DND-41 (cell line): ENCODE measurements at regions not wholly inside any gene's neighbourhood (a gene's known extent, or its start where the extent isn't known, plus 50 kb on each side); places are given as distances from the start of the nearest gene placed in this dataset.

ENCODE experiments used
- ATAC-seq: fragments of 200-7000 bp; cut with Tn5 transposase; 3 replicates; pipeline ENCODE4 v1.9.1; 2021; ENCODE audit warnings: low read depth; ENCODE audit not compliant: insufficient read depth
- DNase-seq: peaks from one replicate; pipeline ENCODE4 v3.0.0-alpha.2; 2020
- H2AFZ ChIP-seq: 2 replicates; pipeline ENCODE4 v1.6.0; 2012; ENCODE audit warnings: low read depth, low read length
- H3K27ac ChIP-seq: 2 replicates; pipeline ENCODE4 v1.5.1; 2012; ENCODE audit warnings: low read length, inconsistent platforms
- H3K27me3 ChIP-seq: fragments of 200-600 bp; sonication (generic); 2 replicates; pipeline ENCODE4 v1.6.0; 2012; ENCODE audit warnings: low read length, mild to moderate bottlenecking, inconsistent platforms; ENCODE audit not compliant: insufficient read depth, poor library complexity
- H3K36me3 ChIP-seq: 2 replicates; pipeline ENCODE4 v1.5.1; 2012; ENCODE audit warnings: low read length, inconsistent platforms; ENCODE audit not compliant: insufficient read depth
- H3K4me1 ChIP-seq: 2 replicates; pipeline ENCODE4 v1.5.1; 2012; ENCODE audit warnings: mild to moderate bottlenecking, low read length; ENCODE audit not compliant: insufficient read depth
- H3K4me2 ChIP-seq: 2 replicates; pipeline ENCODE4 v1.6.0; 2012; ENCODE audit warnings: mild to moderate bottlenecking, moderate library complexity, low read length, inconsistent platforms; ENCODE audit not compliant: insufficient read depth
- H3K4me3 ChIP-seq, 2 experiments: fragments of 200-600 bp in 1 of 2; shearing (Covaris generic) in 1 of 2; 2 replicates each; pipeline ENCODE4 v1.5.1; 2012 to 2016; ENCODE audit warnings: inconsistent platforms in 2 of 2, low read length in 2 of 2, mild to moderate bottlenecking in 2 of 2, low read depth in 1 of 2, moderate library complexity in 1 of 2
- H3K79me2 ChIP-seq: 2 replicates; pipeline ENCODE4 v1.6.0; 2012; ENCODE audit warnings: low read length, inconsistent platforms; ENCODE audit not compliant: insufficient read depth
- H3K9ac ChIP-seq: 2 replicates; pipeline ENCODE4 v1.6.0; 2012; ENCODE audit warnings: low read depth, mild to moderate bottlenecking, inconsistent platforms, low read length, moderate library complexity
- H3K9me3 ChIP-seq: 2 replicates; pipeline ENCODE4 v1.5.1; 2012; ENCODE audit warnings: low read length, moderate library complexity, mild to moderate bottlenecking, inconsistent platforms; ENCODE audit not compliant: insufficient read depth, severe bottlenecking
- H4K20me1 ChIP-seq: 2 replicates; pipeline ENCODE4 v1.6.0; 2012; ENCODE audit warnings: low read length; ENCODE audit not compliant: insufficient read depth
- EZH2 ChIP-seq: IDR thresholded peaks from 3 replicates; pipeline ENCODE4 v1.6.1; 2012; ENCODE audit warnings: borderline replicate concordance, low read depth, mild to moderate bottlenecking, moderate library complexity, low read length, inconsistent platforms; ENCODE audit not compliant: severe bottlenecking
- TF ChIP-seq, protein P1 (sequence below): IDR thresholded peaks from 2 replicates; pipeline ENCODE4 v1.5.1; 2012; ENCODE audit warnings: borderline replicate concordance, low read length, moderate library complexity, mild to moderate bottlenecking; ENCODE audit not compliant: poor library complexity, severe bottlenecking; ENCODE audit errors: extremely low read depth

DNA sequence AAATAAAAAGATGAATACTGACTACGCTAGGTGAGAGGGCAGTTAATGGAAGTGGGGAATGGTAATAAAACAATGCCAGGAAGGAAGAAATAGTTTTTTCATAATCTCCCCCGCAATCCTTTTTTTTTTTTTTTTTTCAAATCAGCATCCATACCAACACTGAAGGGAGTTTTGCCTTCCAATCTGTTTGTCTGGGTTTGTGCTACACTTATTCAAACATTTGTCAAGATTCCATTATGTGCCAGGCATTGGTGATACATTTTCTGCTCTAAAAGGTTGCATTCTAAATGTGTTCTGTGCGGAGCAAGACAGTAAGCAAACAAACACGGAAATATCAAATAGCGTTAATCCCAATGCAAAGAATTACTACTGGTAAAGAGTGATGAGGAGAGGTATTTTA, 437.9 kb upstream of the BOD1L1 start:
- H3K9me3 ChIP-seq = no peaks in the 10 kb centered on the region
- ATAC-seq (no peak), DNase-seq (no peak)
- no peak overlapping the region for H3K4me2 ChIP-seq
- TF ChIP-seq, protein P1, sequence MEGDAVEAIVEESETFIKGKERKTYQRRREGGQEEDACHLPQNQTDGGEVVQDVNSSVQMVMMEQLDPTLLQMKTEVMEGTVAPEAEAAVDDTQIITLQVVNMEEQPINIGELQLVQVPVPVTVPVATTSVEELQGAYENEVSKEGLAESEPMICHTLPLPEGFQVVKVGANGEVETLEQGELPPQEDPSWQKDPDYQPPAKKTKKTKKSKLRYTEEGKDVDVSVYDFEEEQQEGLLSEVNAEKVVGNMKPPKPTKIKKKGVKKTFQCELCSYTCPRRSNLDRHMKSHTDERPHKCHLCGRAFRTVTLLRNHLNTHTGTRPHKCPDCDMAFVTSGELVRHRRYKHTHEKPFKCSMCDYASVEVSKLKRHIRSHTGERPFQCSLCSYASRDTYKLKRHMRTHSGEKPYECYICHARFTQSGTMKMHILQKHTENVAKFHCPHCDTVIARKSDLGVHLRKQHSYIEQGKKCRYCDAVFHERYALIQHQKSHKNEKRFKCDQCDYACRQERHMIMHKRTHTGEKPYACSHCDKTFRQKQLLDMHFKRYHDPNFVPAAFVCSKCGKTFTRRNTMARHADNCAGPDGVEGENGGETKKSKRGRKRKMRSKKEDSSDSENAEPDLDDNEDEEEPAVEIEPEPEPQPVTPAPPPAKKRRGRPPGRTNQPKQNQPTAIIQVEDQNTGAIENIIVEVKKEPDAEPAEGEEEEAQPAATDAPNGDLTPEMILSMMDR = no peak
- TF ChIP-seq EZH2 = no peak
- no peak overlapping the region for H3K9ac ChIP-seq
- H3K4me3 ChIP-seq = no peak overlapping the region
- H2AFZ ChIP-seq = no peak overlapping the region
- H4K20me1 ChIP-seq = no peaks in the 10 kb centered on the region
- H3K27ac ChIP-seq = no peak overlapping the region
- H3K4me1 ChIP-seq = no peaks in the 10 kb centered on the region
- no peaks in the 10 kb centered on the region for H3K79me2 ChIP-seq
- H3K36me3 ChIP-seq = no peaks in the 10 kb centered on the region
- no peaks in the 10 kb centered on the region for H3K27me3 ChIP-seq

DNA sequence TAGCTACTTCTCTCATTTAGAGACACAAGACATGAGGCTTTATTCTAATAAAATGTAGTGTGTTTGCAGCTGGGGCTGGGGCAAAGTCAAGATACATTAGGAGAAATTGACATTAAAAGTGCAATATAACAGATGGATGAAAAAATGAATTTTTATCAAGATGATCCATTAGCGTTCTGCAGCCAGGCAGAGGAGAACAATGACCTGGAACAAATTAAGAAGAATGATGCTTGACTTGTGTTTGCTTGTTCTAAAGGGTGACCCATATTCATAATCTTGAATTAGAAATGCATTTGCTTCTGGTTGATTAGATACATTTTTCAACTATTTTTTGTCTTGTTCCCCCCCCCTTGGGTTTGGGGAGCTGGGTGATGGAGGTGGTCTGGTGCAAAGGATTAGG, 439.5 kb upstream of the BOD1L1 start:
- Histone ChIP-seq H3K79me2 (no peaks in the 10 kb centered on the region), H3K27ac (no peak overlapping the region), H2AFZ (no peak overlapping the region), H4K20me1 (no peaks in the 10 kb centered on the region), H3K9me3 (no peaks in the 10 kb centered on the region), H3K27me3 (no peaks in the 10 kb centered on the region), H3K4me1 (no peaks in the 10 kb centered on the region), H3K9ac (no peak overlapping the region), H3K4me2 (no peak overlapping the region), H3K4me3 (no peak overlapping the region), H3K36me3 (no peaks in the 10 kb centered on the region)
- no peak for ATAC-seq
- DNase-seq = no peak
- TF ChIP-seq EZH2 = no peak

DNA sequence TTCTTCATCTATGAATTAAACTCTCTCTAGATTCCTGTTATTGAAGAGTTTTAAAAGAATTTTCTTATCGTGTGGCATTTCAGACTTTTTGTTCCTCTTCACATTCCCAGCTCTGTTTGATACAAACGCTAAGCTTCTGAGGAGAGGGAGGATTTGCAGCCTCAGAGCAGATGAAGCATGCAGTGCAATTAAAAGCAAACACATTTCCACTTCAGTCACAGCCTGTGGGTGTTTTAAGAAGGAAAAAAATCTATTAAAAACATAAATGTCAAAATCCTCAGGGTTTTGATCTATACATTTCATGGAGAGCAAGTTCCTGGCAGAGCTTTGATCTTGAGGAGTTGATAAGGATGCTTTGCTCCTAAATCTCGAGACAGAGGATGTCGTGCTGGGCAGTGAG, 442.4 kb upstream of the BOD1L1 start:
- H2AFZ ChIP-seq = no peak overlapping the region
- no peaks in the 10 kb centered on the region for H4K20me1 ChIP-seq
- DNase-seq = no peak
- H3K9me3 ChIP-seq = peaks cover 5% of the 10 kb centered on the region
- no peak overlapping the region for H3K9ac ChIP-seq
- no peak overlapping the region for H3K4me2 ChIP-seq
- H3K27ac ChIP-seq = no peak overlapping the region
- H3K27me3 ChIP-seq = no peaks in the 10 kb centered on the region
- no peak overlapping the region for H3K4me3 ChIP-seq
- H3K4me1 ChIP-seq = no peaks in the 10 kb centered on the region
- no peaks in the 10 kb centered on the region for H3K79me2 ChIP-seq
- no peak for ATAC-seq
- no peaks in the 10 kb centered on the region for H3K36me3 ChIP-seq
- TF ChIP-seq EZH2 = no peak

DNA sequence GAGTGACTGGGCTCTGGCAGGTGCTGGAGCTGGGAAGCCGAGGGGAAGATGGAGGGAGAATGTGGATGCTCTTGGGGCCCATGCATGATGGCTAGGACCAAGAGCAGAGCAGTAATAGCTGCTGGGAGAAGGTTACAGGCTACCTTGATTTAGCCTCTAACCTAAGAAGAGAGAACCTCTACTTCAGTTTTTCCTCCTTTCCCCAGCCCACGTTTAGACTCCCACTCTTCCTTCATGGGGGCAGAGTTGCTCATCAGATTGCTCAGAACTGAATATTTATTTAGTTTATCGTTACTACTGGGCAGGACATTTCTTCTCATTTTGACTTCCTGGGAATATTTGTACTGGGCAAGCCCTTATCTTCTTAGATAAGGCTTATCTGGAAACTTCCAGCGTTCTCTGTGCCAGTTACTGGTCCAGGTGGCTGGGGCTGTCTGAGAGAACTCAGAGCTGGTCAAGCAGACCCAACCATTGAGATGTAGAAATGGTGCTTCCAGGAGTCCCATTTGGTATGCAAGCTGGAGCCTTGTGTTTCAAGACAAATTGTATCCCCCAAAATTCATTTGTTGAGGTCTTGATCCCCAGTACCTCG, 442.9 kb upstream of the BOD1L1 start:
- Histone ChIP-seq H3K27me3 (no peaks in the 10 kb centered on the region), H3K4me3 (no peak overlapping the region), H3K79me2 (no peaks in the 10 kb centered on the region), H3K27ac (no peak overlapping the region), H3K4me1 (no peaks in the 10 kb centered on the region), H2AFZ (no peak overlapping the region), H3K9ac (no peak overlapping the region), H4K20me1 (no peaks in the 10 kb centered on the region), H3K4me2 (no peak overlapping the region), H3K9me3 (peaks cover 5% of the 10 kb centered on the region), H3K36me3 (no peaks in the 10 kb centered on the region)
- no peak for TF ChIP-seq EZH2
- TF ChIP-seq, protein P1 = no peak
- no peak for ATAC-seq
- DNase-seq = no peak
